A673 (cell line): ENCODE measurements at regions not wholly inside any gene's neighbourhood (a gene's known extent, or its start where the extent isn't known, plus 50 kb on each side); places are given as distances from the start of the nearest gene placed in this dataset.

Experiments used
- BruUV-seq: library from RNA; stranded (reverse); fragments of 400-500 nt; replicated peaks from 2 replicates; lab custom pipeline; 2021; lab: Mats Ljungman, UMichigan
- CTCF ChIA-PET: fragments of 300-600 bp; sonication (Branson Sonifier 250); formaldehyde crosslinking; loops from one replicate; lab custom pipeline; 2022; ENCODE audit warnings: antibody characterized with exemption; lab: Charles Lee
- POLR2A ChIA-PET: fragments of 300-600 bp; sonication (Branson Sonifier 250); formaldehyde crosslinking; loops from one replicate; lab custom pipeline; 2022; ENCODE audit warnings: antibody characterized with exemption; ENCODE audit not compliant: low non-redundant PET; lab: Charles Lee
- DNase-seq: peaks from one replicate; pipeline ENCODE4 v3.0.0-alpha.2; 2015; ENCODE audit warnings: low spot score
- H3K27ac ChIP-seq: fragments of 200-600 bp; sonication (generic); 2 replicates; pipeline ENCODE4 v1.5.1; 2016; ENCODE audit warnings: mixed run types, low read depth, mild to moderate bottlenecking, mixed read lengths, antibody characterized with exemption, low read length; ENCODE audit not compliant: poor library complexity, severe bottlenecking
- H3K27me3 ChIP-seq: fragments of 200-600 bp; sonication (generic); replicated peaks from 2 replicates; pipeline ENCODE4 v1.6.1; 2017; ENCODE audit warnings: mixed run types, low read depth, mild to moderate bottlenecking, mixed read lengths, antibody characterized with exemption, low read length; ENCODE audit not compliant: insufficient read depth, poor library complexity
- H3K36me3 ChIP-seq: fragments of 200-600 bp; sonication (generic); 2 replicates; pipeline ENCODE4 v1.6.1; 2016; ENCODE audit warnings: mixed run types, mild to moderate bottlenecking, mixed read lengths, antibody characterized with exemption, low read length; ENCODE audit not compliant: insufficient read depth, poor library complexity, severe bottlenecking
- H3K4me1 ChIP-seq: fragments of 200-600 bp; sonication (generic); 2 replicates; pipeline ENCODE4 v1.6.1; 2017; ENCODE audit warnings: mixed run types, mild to moderate bottlenecking, mixed read lengths, antibody characterized with exemption, low read length; ENCODE audit not compliant: insufficient read depth, poor library complexity, severe bottlenecking
- H3K4me3 ChIP-seq: fragments of 200-600 bp; sonication (generic); 2 replicates; pipeline ENCODE4 v1.5.1; 2016; ENCODE audit warnings: low read depth, mixed run types, mild to moderate bottlenecking, mixed read lengths, low read length; ENCODE audit not compliant: poor library complexity, severe bottlenecking
- H3K9me3 ChIP-seq: fragments of 200-600 bp; sonication (generic); 2 replicates; pipeline ENCODE4 v1.6.1; 2016; ENCODE audit warnings: mixed run types, low read depth, mild to moderate bottlenecking, mixed read lengths, antibody characterized with exemption, low read length; ENCODE audit not compliant: poor library complexity, severe bottlenecking
- CTCF ChIP-seq: fragments of 300-800, 200-600 bp; sonication (generic); conservative IDR thresholded peaks from 2 replicates; pipeline ENCODE4 v1.5.1; 2017; ENCODE audit warnings: low read depth, mild to moderate bottlenecking, antibody characterized with exemption, low read length, moderate library complexity, mixed read lengths
- EZH2 ChIP-seq: fragments of 200-600 bp; sonication (generic); IDR thresholded peaks from 2 replicates; pipeline ENCODE4 v1.6.1; 2017; ENCODE audit warnings: borderline replicate concordance, low read depth, mild to moderate bottlenecking, mixed read lengths, antibody characterized with exemption, low read length; ENCODE audit not compliant: poor library complexity, severe bottlenecking
- intact Hi-C: fragments of 100-400 bp; cut with micrococcal nuclease; formaldehyde crosslinking; loops from one replicate; pipeline ENCODE4 v1.10.0; 2022; ENCODE audit not compliant: unreplicated experiment

GRCh38 chr2:114157057-114157385 lies 267.1 kb downstream of the ACTR3 start:
- no peak for DNase-seq
- H3K9me3 ChIP-seq: no peaks in the 10 kb centered on the region
- POLR2A ChIA-PET: no interaction called here
- H3K36me3 ChIP-seq: no peaks in the 10 kb centered on the region
- intact Hi-C loops: no loop called here
- CTCF ChIA-PET: no interaction called here
- no peak overlapping the region for H3K4me3 ChIP-seq
- TF ChIP-seq EZH2 (no peak), CTCF (no peak)
- no peak overlapping the region for H3K27ac ChIP-seq
- no TSS peak for BruUV-seq
- H3K27me3 ChIP-seq: no peaks in the 10 kb centered on the region
- H3K4me1 ChIP-seq: no peaks in the 10 kb centered on the region

GRCh38 chr2:114160263-114160981 lies 270.5 kb downstream of the ACTR3 start:
- no peaks in the 10 kb centered on the region for H3K36me3 ChIP-seq

GRCh38 chr2:114161371-114161770 lies 271.5 kb downstream of the ACTR3 start:
- ChIA-PET CTCF (no interaction called here), POLR2A (no interaction called here)
- no peaks in the 10 kb centered on the region for H3K27me3 ChIP-seq
- TF ChIP-seq CTCF (no peak), EZH2 (no peak)
- no peaks in the 10 kb centered on the region for H3K4me1 ChIP-seq
- no peaks in the 10 kb centered on the region for H3K9me3 ChIP-seq
- no peak overlapping the region for H3K4me3 ChIP-seq
- intact Hi-C loops: no loop called here
- H3K27ac ChIP-seq: no peak overlapping the region
- no peaks in the 10 kb centered on the region for H3K36me3 ChIP-seq
- no peak for DNase-seq
- BruUV-seq: no TSS peak

More at GRCh38 chr2:114160263-114160981, 270.5 kb downstream of the ACTR3 start:
- intact Hi-C loops: no loop called here
- CTCF ChIA-PET: interaction anchor here (0.6 kb wide), 1 partner anchor 19 kb away, joined by 3 read pairs; no protein-coding TSS in a partner anchor
- DNase-seq: no peak
- no TSS peak for BruUV-seq
- TF ChIP-seq EZH2 (no peak), CTCF (no peak)
- H3K9me3 ChIP-seq: no peaks in the 10 kb centered on the region
- H3K27ac ChIP-seq: no peak overlapping the region
- no peaks in the 10 kb centered on the region for H3K27me3 ChIP-seq
- H3K4me3 ChIP-seq: no peak overlapping the region
- H3K4me1 ChIP-seq: no peaks in the 10 kb centered on the region
- POLR2A ChIA-PET: no interaction called here
